ENCODE measurements at regions not wholly inside any gene's neighbourhood (a gene's known extent, or its start where the extent isn't known, plus 50 kb on each side); places are given as distances from the start of the nearest gene placed in this dataset.

GRCh38 chr2:207304761-207305160 is 139.0 kb upstream of the KLF7 start:
- TF ChIP-seq, protein P1, sequence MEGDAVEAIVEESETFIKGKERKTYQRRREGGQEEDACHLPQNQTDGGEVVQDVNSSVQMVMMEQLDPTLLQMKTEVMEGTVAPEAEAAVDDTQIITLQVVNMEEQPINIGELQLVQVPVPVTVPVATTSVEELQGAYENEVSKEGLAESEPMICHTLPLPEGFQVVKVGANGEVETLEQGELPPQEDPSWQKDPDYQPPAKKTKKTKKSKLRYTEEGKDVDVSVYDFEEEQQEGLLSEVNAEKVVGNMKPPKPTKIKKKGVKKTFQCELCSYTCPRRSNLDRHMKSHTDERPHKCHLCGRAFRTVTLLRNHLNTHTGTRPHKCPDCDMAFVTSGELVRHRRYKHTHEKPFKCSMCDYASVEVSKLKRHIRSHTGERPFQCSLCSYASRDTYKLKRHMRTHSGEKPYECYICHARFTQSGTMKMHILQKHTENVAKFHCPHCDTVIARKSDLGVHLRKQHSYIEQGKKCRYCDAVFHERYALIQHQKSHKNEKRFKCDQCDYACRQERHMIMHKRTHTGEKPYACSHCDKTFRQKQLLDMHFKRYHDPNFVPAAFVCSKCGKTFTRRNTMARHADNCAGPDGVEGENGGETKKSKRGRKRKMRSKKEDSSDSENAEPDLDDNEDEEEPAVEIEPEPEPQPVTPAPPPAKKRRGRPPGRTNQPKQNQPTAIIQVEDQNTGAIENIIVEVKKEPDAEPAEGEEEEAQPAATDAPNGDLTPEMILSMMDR (IDR thresholded peaks at IDR 0.05), result no peak
- TF ChIP-seq POLR2A (IDR thresholded peaks at IDR 0.05), result no peak
